Gastrocnemius medialis (tissue), 4 donors: ENCODE measurements at regions not wholly inside any gene's neighbourhood (a gene's known extent, or its start where the extent isn't known, plus 50 kb on each side); places are given as distances from the start of the nearest gene placed in this dataset.

ENCODE experiments used
- POLR2A ChIP-seq, 2 donors: fragments of 450-650 bp; IDR thresholded peaks; one replicate each; pipeline ENCODE4 v1.6.1; 2017; ENCODE audit warnings: antibody characterized with exemption in 2 of 2, mild to moderate bottlenecking in 2 of 2, moderate library complexity in 2 of 2
- TF ChIP-seq, protein P1 (sequence below), 5 experiments: fragments of 450-650 bp in 3 of 5; fragments of 200-600 bp in 2 of 5; sonication (generic) in 2 of 5; IDR thresholded peaks in 4 of 5; conservative IDR thresholded peaks in 1 of 5; 1 replicate in 4 of 5; 2 replicates in 1 of 5; pipeline ENCODE4 v1.5.1; 2016 to 2019; ENCODE audit warnings: antibody characterized with exemption in 5 of 5, mild to moderate bottlenecking in 3 of 5, moderate library complexity in 3 of 5

DNA sequence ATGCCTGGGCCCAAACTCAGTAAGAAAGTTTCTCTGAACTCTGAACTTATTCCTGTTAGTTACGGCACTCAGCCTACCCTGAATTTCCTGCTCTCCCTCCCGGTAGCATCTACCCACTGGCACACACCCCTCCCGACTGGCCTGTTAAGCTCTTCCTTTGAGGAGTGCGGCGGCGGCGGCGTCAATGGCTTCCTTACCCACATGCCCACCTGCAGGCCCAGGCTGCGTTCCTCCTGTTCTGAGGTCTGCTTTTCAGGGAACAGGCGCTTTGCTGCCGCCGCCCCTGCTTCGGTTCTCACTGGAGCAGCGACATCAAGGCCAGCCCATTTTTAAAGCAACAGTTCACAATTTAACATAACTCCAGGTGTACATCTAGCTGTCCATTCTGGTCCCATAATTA is 432.4 kb downstream of the DCDC2C start:
- TF ChIP-seq, protein P1, sequence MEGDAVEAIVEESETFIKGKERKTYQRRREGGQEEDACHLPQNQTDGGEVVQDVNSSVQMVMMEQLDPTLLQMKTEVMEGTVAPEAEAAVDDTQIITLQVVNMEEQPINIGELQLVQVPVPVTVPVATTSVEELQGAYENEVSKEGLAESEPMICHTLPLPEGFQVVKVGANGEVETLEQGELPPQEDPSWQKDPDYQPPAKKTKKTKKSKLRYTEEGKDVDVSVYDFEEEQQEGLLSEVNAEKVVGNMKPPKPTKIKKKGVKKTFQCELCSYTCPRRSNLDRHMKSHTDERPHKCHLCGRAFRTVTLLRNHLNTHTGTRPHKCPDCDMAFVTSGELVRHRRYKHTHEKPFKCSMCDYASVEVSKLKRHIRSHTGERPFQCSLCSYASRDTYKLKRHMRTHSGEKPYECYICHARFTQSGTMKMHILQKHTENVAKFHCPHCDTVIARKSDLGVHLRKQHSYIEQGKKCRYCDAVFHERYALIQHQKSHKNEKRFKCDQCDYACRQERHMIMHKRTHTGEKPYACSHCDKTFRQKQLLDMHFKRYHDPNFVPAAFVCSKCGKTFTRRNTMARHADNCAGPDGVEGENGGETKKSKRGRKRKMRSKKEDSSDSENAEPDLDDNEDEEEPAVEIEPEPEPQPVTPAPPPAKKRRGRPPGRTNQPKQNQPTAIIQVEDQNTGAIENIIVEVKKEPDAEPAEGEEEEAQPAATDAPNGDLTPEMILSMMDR (IDR thresholded peaks at IDR 0.05 in 4 of 5, conservative IDR thresholded peaks at IDR 0.05 in 1 of 5): no peak
- TF ChIP-seq POLR2A (IDR thresholded peaks at IDR 0.05): no peak
